ENCODE measurements at regions not wholly inside any gene's neighbourhood (a gene's known extent, or its start where the extent isn't known, plus 50 kb on each side); places are given as distances from the start of the nearest gene placed in this dataset.

GRCh38 chr6:15039136-15039535, 206.7 kb upstream of the JARID2 start:
- DNase-seq (ENCODE audit: low spot score) = no peak

- no peak for DNase-seq (ENCODE audit: low spot score)
Observed at GRCh38 chr6:15042938-15043337, 202.9 kb upstream of the JARID2 start.

GRCh38 chr6:15044146-15044882, 201.6 kb upstream of the JARID2 start:
- DNase-seq (ENCODE audit: low spot score) = no peak

- no peak for DNase-seq (ENCODE audit: low spot score)
Observed at GRCh38 chr6:15044948-15045347, 200.9 kb upstream of the JARID2 start.

- no peak for DNase-seq (ENCODE audit: low spot score)
Observed at GRCh38 chr6:15046751-15047150, 199.1 kb upstream of the JARID2 start.

GRCh38 chr6:15048367-15048766, 197.5 kb upstream of the JARID2 start:
- DNase-seq (ENCODE audit: low spot score) = no peak

GRCh38 chr6:15058200-15059061, 187.4 kb upstream of the JARID2 start:
- no peak for DNase-seq (ENCODE audit: low spot score)

GRCh38 chr6:15061180-15061641, 184.7 kb upstream of the JARID2 start:
- no peak for DNase-seq (ENCODE audit: low spot score)

GRCh38 chr6:15061908-15062515, 183.9 kb upstream of the JARID2 start:
- no peak for DNase-seq (ENCODE audit: low spot score)

- DNase-seq (ENCODE audit: low spot score) = no peak
Observed at GRCh38 chr6:15062516-15063252, 183.2 kb upstream of the JARID2 start.

- DNase-seq (ENCODE audit: low spot score) = peak; percentile 18
Observed at GRCh38 chr6:15063253-15063853, 182.5 kb upstream of the JARID2 start.

- peak; percentile 23 for DNase-seq (ENCODE audit: low spot score)
Observed at GRCh38 chr6:15065261-15065989, 180.4 kb upstream of the JARID2 start.

GRCh38 chr6:15066089-15066758, 179.6 kb upstream of the JARID2 start:
- no peak for DNase-seq (ENCODE audit: low spot score)

GRCh38 chr6:15073344-15073789, 172.5 kb upstream of the JARID2 start:
- no peak for DNase-seq (ENCODE audit: low spot score)

GRCh38 chr6:15073883-15074465, 171.9 kb upstream of the JARID2 start:
- DNase-seq (ENCODE audit: low spot score) = no peak

- no peak for DNase-seq (ENCODE audit: low spot score)
Observed at GRCh38 chr6:15074806-15075205, 171.1 kb upstream of the JARID2 start.

- no peak for DNase-seq (ENCODE audit: low spot score)
Observed at GRCh38 chr6:15076565-15076964, 169.3 kb upstream of the JARID2 start.

GRCh38 chr6:15077006-15077405, 168.9 kb upstream of the JARID2 start:
- no peak for DNase-seq (ENCODE audit: low spot score)

- DNase-seq (ENCODE audit: low spot score) = no peak
Observed at GRCh38 chr6:15077961-15078360, 167.9 kb upstream of the JARID2 start.
